Neuronal stem cell (in vitro differentiated cells): ENCODE measurements at regions not wholly inside any gene's neighbourhood (a gene's known extent, or its start where the extent isn't known, plus 50 kb on each side); places are given as distances from the start of the nearest gene placed in this dataset.

ENCODE experiments used
- DNase-seq: peaks from one replicate; pipeline ENCODE4 v3.0.0-alpha.2; 2013; ENCODE audit warnings: low spot score
- H2AFZ ChIP-seq: one replicate; pipeline ENCODE4 v1.6.1; 2013; ENCODE audit warnings: mild to moderate bottlenecking, low read length, inconsistent platforms
- H2AK5ac ChIP-seq: 2 replicates; pipeline ENCODE4 v1.6.1; 2013; ENCODE audit warnings: low read depth, mild to moderate bottlenecking, inconsistent platforms, low read length, moderate library complexity, mixed read lengths
- H2BK120ac ChIP-seq: 2 replicates; pipeline ENCODE4 v1.6.1; 2013; ENCODE audit warnings: low read depth, mild to moderate bottlenecking, inconsistent platforms, low read length, moderate library complexity, mixed read lengths
- H2BK12ac ChIP-seq: one replicate; pipeline ENCODE4 v1.6.1; 2013; ENCODE audit warnings: low read length, inconsistent platforms
- H2BK15ac ChIP-seq: 2 replicates; pipeline ENCODE4 v1.6.1; 2013; ENCODE audit warnings: mild to moderate bottlenecking, low read length, inconsistent platforms, mixed read lengths
- H2BK5ac ChIP-seq: one replicate; pipeline ENCODE4 v1.6.1; 2013; ENCODE audit warnings: inconsistent platforms, mild to moderate bottlenecking, low read length, moderate library complexity
- H3K14ac ChIP-seq: one replicate; pipeline ENCODE4 v1.6.1; 2013; ENCODE audit warnings: low read length, inconsistent platforms
- H3K18ac ChIP-seq: 2 replicates; pipeline ENCODE4 v1.6.1; 2013; ENCODE audit warnings: low read length, inconsistent platforms
- H3K23ac ChIP-seq: 2 replicates; pipeline ENCODE4 v1.6.1; 2013; ENCODE audit warnings: low read depth, mild to moderate bottlenecking, mixed read lengths, low read length, inconsistent platforms; ENCODE audit not compliant: poor library complexity
- H3K27ac ChIP-seq: replicated peaks from 3 replicates; pipeline ENCODE4 v1.5.1; 2013; ENCODE audit warnings: low read length, inconsistent platforms
- H3K27me3 ChIP-seq, 3 experiments: 2 replicates each; pipeline ENCODE4 v1.6.1; 2013; ENCODE audit warnings: low read length in 3 of 3, mild to moderate bottlenecking in 2 of 3, inconsistent platforms in 1 of 3, low read depth in 1 of 3, mixed read lengths in 1 of 3, moderate library complexity in 1 of 3; ENCODE audit not compliant: control insufficient read depth in 3 of 3, insufficient read depth in 3 of 3
- H3K36me3 ChIP-seq, 2 donors: replicated peaks in 1 of 2; 2 replicates each; pipeline ENCODE4 v1.6.1; 2013; ENCODE audit warnings: low read length in 2 of 2; ENCODE audit not compliant: control insufficient read depth in 2 of 2, insufficient read depth in 2 of 2
- H3K4ac ChIP-seq: 2 replicates; pipeline ENCODE4 v1.6.1; 2013; ENCODE audit warnings: inconsistent platforms, mild to moderate bottlenecking, low read length, moderate library complexity
- H3K4me1 ChIP-seq, 2 donors: 1 replicate in 1 of 2; 2 replicates in 1 of 2; pipeline ENCODE4 v1.6.1; 2013; ENCODE audit warnings: low read length in 2 of 2, low read depth in 1 of 2; ENCODE audit not compliant: control insufficient read depth in 2 of 2, insufficient read depth in 1 of 2
- H3K4me2 ChIP-seq: one replicate; pipeline ENCODE4 v1.6.1; 2013; ENCODE audit warnings: mild to moderate bottlenecking, low read length, inconsistent platforms; ENCODE audit not compliant: insufficient read depth, poor library complexity, severe bottlenecking
- H3K4me3 ChIP-seq, 2 donors: 2 replicates each; pipeline ENCODE4 v1.5.1; 2013; ENCODE audit warnings: low read length in 2 of 2, mild to moderate bottlenecking in 2 of 2, inconsistent platforms in 1 of 2, moderate library complexity in 1 of 2
- H3K79me1 ChIP-seq: one replicate; pipeline ENCODE4 v1.6.1; 2013; ENCODE audit warnings: low read depth, mild to moderate bottlenecking, inconsistent platforms, low read length, moderate library complexity
- H3K9ac ChIP-seq: one replicate; pipeline ENCODE4 v1.6.1; 2013; ENCODE audit warnings: mild to moderate bottlenecking, low read depth, low read length, inconsistent platforms; ENCODE audit not compliant: poor library complexity
- H3K9me3 ChIP-seq, 2 donors: replicated peaks in 1 of 2; 2 replicates each; pipeline versions ENCODE3 to v1.6.1; 2013; ENCODE audit warnings: low read length in 2 of 2, mild to moderate bottlenecking in 2 of 2, inconsistent platforms in 1 of 2, low read depth in 1 of 2, mixed read lengths in 1 of 2, moderate library complexity in 1 of 2; ENCODE audit not compliant: control insufficient read depth in 2 of 2, insufficient read depth in 1 of 2
- H4K8ac ChIP-seq: one replicate; pipeline ENCODE4 v1.6.1; 2013; ENCODE audit warnings: low read depth, mild to moderate bottlenecking, inconsistent platforms, low read length, moderate library complexity
- H4K91ac ChIP-seq: one replicate; pipeline ENCODE4 v1.6.1; 2013; ENCODE audit warnings: low read length, low read depth, mild to moderate bottlenecking, inconsistent platforms; ENCODE audit not compliant: poor library complexity
- WGBS, 2 donors: extraction: QIAGEN DNeasy Blood & Tissue Kit; methylation state at CpG; one replicate each; pipeline ENCODE4 v1.1.7; 2013; ENCODE audit warnings: missing lambda C conversion rate in 2 of 2, mixed read lengths in 1 of 2; ENCODE audit not compliant: insufficient read length in 2 of 2, insufficient replicate concordance in 1 of 2; ENCODE audit errors: extremely low coverage in 2 of 2; 5-methylcytosine and 5-hydroxymethylcytosine counted together

- H3K4me1 ChIP-seq, result no peaks in the 10 kb centered on the region
- peaks cover 0 to 2% of the 10 kb centered on the region in 2 donors for H3K9me3 ChIP-seq
- H3K27me3 ChIP-seq, result no peaks in the 10 kb centered on the region
- no peak overlapping the region for H3K4me3 ChIP-seq
- no peak overlapping the region for H3K18ac ChIP-seq
- no peak overlapping the region for H2BK120ac ChIP-seq
- no peak overlapping the region for H2BK15ac ChIP-seq
- no peak overlapping the region for H3K23ac ChIP-seq
- no peak overlapping the region for H3K14ac ChIP-seq
- no peak overlapping the region for H3K27ac ChIP-seq
- no peak overlapping the region for H4K8ac ChIP-seq
- no peaks in the 10 kb centered on the region for H3K79me1 ChIP-seq
- no peak overlapping the region for H2BK5ac ChIP-seq
- no peak overlapping the region for H2BK12ac ChIP-seq
- no peak overlapping the region for H3K9ac ChIP-seq
- H4K91ac ChIP-seq, result no peak overlapping the region
- no peak overlapping the region for H2AK5ac ChIP-seq
- no peak overlapping the region for H3K4ac ChIP-seq
- no peak overlapping the region for H3K4me2 ChIP-seq
- no peak for DNase-seq
- no peak overlapping the region for H2AFZ ChIP-seq
- no peaks in the 10 kb centered on the region for H3K36me3 ChIP-seq
- WGBS, 2 donors, result no CpG with 5 or more reads among the region's 2 CpGs
These were observed 142.7 kb upstream of the SLC39A10 start for GRCh38 chr2:195514365-195514764.

GRCh38 chr2:195513119-195513518 lies 143.9 kb upstream of the SLC39A10 start:
- H3K4me2 ChIP-seq, result no peak overlapping the region
- no peak overlapping the region for H2BK15ac ChIP-seq
- no peak overlapping the region for H4K8ac ChIP-seq
- no peak overlapping the region for H3K14ac ChIP-seq
- no CpG with 5 or more reads among the region's 9 CpGs for WGBS, 2 donors
- H2BK12ac ChIP-seq, result no peak overlapping the region
- no peak overlapping the region for H2AK5ac ChIP-seq
- H4K91ac ChIP-seq, result no peak overlapping the region
- H3K27ac ChIP-seq, result no peak overlapping the region
- no peaks in the 10 kb centered on the region for H3K79me1 ChIP-seq
- H3K4me1 ChIP-seq, result no peaks in the 10 kb centered on the region
- no peak for DNase-seq
- H3K4ac ChIP-seq, result no peak overlapping the region
- no peak overlapping the region for H2BK5ac ChIP-seq
- no peak overlapping the region for H3K4me3 ChIP-seq
- H3K9me3 ChIP-seq, result peaks cover 0 to 2% of the 10 kb centered on the region in 2 donors
- no peaks in the 10 kb centered on the region for H3K27me3 ChIP-seq
- no peak overlapping the region for H3K9ac ChIP-seq
- H2AFZ ChIP-seq, result no peak overlapping the region
- no peaks in the 10 kb centered on the region for H3K36me3 ChIP-seq
- no peak overlapping the region for H2BK120ac ChIP-seq
- H3K18ac ChIP-seq, result no peak overlapping the region
- no peak overlapping the region for H3K23ac ChIP-seq

DNA sequence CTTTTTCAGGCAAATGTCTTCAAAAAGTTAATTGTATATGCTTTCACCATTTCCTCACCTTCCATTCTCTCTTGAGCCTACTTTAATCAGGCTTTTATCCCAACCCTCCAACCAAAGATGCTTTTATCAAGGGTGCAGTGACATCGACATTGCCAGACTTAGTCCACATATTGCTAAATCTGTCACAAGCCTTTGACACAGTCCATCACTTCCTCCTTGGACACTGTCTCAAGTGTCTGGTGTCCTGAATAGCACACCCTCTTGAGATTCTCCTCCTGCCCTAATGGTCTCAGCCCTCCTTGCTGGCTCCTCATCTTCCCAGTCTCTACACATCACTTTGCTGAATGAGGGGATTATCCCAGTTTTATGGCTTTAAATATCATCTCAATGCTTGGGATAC lies 147.5 kb upstream of the SLC39A10 start:
- no peaks in the 10 kb centered on the region for H3K79me1 ChIP-seq
- no peak overlapping the region for H3K14ac ChIP-seq
- WGBS, 2 donors, result no CpG with 5 or more reads among the region's 1 CpG

DNA sequence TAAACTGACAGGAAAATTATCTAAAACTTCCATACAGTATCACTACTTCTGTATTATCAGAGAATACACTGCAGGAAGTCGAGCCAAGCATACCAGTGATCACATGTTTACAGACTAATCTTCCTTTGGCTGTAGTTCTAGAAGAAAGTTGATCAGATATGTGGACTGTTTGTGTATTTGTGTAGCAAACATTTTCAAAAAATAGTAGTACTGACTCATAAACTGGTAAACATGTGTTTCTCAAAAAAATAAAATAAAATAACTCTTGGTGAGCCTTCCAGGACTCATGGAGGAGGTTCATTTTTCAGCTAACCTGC lies 148.9 kb upstream of the SLC39A10 start:
- H4K8ac ChIP-seq, result no peak overlapping the region
- no CpG with 5 or more reads among the region's 1 CpG for whole genome bisulfite sequencing, 2 donors
- no peak overlapping the region for H3K9ac ChIP-seq

More for the DNA sequence above, 147.5 kb upstream of the SLC39A10 start:
- Histone ChIP-seq H3K23ac (no peak overlapping the region), H3K4ac (no peak overlapping the region), H3K18ac (no peak overlapping the region), H3K27me3 (no peaks in the 10 kb centered on the region), H4K8ac (no peak overlapping the region), H3K9ac (no peak overlapping the region), H2BK120ac (no peak overlapping the region), H2BK12ac (no peak overlapping the region), H3K4me3 (no peak overlapping the region), H3K4me1 (no peaks in the 10 kb centered on the region), H2BK15ac (no peak overlapping the region), H3K36me3 (no peaks in the 10 kb centered on the region), H2AK5ac (no peak overlapping the region), H2AFZ (no peak overlapping the region), H3K9me3 (peaks cover 0 to 2% of the 10 kb centered on the region in 2 donors), H4K91ac (no peak overlapping the region), H2BK5ac (no peak overlapping the region), H3K4me2 (no peak overlapping the region), H3K27ac (no peak overlapping the region)
- DNase-seq, result no peak

More for the DNA sequence above, 148.9 kb upstream of the SLC39A10 start:
- H3K14ac ChIP-seq, result no peak overlapping the region
- no peaks in the 10 kb centered on the region for H3K79me1 ChIP-seq
- no peak overlapping the region for H2AFZ ChIP-seq
- no peak overlapping the region for H3K4ac ChIP-seq
- no peak overlapping the region for H2BK12ac ChIP-seq
- no peak overlapping the region for H2BK120ac ChIP-seq
- no peak overlapping the region for H3K27ac ChIP-seq
- H2BK15ac ChIP-seq, result no peak overlapping the region
- no peak overlapping the region for H2BK5ac ChIP-seq
- H3K18ac ChIP-seq, result no peak overlapping the region
- H2AK5ac ChIP-seq, result no peak overlapping the region
- H3K4me3 ChIP-seq, result no peak overlapping the region
- no peak overlapping the region for H3K23ac ChIP-seq
- no peak overlapping the region for H4K91ac ChIP-seq
- H3K27me3 ChIP-seq, result no peaks in the 10 kb centered on the region
- H3K4me2 ChIP-seq, result no peak overlapping the region
- H3K9me3 ChIP-seq, result peaks cover 0 to 2% of the 10 kb centered on the region in 2 donors
- no peaks in the 10 kb centered on the region for H3K36me3 ChIP-seq
- no peaks in the 10 kb centered on the region for H3K4me1 ChIP-seq
- DNase-seq, result no peak
